ENCODE measurements at regions not wholly inside any gene's neighbourhood (a gene's known extent, or its start where the extent isn't known, plus 50 kb on each side); places are given as distances from the start of the nearest gene placed in this dataset.
A peak's percentile ranks its signal among the peaks of the same experiment; 100 is the strongest.

DNA sequence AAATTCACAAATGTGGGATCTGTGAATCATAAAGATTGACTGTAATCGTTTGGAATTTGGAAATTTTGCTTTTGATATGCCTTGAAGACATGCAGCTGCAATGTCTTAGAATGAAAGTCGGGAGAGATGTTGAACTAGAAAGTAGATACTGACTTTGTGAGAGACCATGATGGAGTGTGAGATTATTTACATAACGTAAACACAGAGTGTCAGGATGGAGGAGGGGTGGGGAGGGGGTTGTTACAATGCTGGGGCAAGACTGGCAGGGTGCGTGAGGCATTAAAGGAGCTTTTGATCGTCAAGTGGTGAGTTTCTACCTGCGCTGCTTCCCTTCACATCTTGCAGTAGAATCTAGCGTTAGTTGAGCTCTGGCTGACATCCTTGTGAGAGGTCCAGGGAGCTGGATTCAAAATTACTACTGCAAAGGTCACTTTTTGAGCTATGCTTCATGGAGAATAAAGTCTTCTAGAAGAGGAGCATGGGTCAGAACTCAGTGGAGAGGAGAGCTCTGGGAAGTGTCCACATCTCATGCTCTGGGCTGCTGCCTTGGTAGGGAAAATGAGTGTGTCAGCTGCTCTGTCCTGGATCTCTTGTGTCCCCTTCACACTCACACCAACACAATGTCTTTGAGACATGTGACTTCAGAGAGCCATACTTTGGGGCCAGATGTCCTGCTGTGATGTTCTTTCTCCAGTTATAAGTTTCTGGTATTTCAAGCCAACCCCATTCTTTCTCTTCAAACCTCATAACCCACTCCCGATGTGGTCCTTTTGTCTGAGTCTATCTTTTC lies 105.2 kb upstream of the CITED2 start (continued):
- TF ChIP-seq, protein P1, sequence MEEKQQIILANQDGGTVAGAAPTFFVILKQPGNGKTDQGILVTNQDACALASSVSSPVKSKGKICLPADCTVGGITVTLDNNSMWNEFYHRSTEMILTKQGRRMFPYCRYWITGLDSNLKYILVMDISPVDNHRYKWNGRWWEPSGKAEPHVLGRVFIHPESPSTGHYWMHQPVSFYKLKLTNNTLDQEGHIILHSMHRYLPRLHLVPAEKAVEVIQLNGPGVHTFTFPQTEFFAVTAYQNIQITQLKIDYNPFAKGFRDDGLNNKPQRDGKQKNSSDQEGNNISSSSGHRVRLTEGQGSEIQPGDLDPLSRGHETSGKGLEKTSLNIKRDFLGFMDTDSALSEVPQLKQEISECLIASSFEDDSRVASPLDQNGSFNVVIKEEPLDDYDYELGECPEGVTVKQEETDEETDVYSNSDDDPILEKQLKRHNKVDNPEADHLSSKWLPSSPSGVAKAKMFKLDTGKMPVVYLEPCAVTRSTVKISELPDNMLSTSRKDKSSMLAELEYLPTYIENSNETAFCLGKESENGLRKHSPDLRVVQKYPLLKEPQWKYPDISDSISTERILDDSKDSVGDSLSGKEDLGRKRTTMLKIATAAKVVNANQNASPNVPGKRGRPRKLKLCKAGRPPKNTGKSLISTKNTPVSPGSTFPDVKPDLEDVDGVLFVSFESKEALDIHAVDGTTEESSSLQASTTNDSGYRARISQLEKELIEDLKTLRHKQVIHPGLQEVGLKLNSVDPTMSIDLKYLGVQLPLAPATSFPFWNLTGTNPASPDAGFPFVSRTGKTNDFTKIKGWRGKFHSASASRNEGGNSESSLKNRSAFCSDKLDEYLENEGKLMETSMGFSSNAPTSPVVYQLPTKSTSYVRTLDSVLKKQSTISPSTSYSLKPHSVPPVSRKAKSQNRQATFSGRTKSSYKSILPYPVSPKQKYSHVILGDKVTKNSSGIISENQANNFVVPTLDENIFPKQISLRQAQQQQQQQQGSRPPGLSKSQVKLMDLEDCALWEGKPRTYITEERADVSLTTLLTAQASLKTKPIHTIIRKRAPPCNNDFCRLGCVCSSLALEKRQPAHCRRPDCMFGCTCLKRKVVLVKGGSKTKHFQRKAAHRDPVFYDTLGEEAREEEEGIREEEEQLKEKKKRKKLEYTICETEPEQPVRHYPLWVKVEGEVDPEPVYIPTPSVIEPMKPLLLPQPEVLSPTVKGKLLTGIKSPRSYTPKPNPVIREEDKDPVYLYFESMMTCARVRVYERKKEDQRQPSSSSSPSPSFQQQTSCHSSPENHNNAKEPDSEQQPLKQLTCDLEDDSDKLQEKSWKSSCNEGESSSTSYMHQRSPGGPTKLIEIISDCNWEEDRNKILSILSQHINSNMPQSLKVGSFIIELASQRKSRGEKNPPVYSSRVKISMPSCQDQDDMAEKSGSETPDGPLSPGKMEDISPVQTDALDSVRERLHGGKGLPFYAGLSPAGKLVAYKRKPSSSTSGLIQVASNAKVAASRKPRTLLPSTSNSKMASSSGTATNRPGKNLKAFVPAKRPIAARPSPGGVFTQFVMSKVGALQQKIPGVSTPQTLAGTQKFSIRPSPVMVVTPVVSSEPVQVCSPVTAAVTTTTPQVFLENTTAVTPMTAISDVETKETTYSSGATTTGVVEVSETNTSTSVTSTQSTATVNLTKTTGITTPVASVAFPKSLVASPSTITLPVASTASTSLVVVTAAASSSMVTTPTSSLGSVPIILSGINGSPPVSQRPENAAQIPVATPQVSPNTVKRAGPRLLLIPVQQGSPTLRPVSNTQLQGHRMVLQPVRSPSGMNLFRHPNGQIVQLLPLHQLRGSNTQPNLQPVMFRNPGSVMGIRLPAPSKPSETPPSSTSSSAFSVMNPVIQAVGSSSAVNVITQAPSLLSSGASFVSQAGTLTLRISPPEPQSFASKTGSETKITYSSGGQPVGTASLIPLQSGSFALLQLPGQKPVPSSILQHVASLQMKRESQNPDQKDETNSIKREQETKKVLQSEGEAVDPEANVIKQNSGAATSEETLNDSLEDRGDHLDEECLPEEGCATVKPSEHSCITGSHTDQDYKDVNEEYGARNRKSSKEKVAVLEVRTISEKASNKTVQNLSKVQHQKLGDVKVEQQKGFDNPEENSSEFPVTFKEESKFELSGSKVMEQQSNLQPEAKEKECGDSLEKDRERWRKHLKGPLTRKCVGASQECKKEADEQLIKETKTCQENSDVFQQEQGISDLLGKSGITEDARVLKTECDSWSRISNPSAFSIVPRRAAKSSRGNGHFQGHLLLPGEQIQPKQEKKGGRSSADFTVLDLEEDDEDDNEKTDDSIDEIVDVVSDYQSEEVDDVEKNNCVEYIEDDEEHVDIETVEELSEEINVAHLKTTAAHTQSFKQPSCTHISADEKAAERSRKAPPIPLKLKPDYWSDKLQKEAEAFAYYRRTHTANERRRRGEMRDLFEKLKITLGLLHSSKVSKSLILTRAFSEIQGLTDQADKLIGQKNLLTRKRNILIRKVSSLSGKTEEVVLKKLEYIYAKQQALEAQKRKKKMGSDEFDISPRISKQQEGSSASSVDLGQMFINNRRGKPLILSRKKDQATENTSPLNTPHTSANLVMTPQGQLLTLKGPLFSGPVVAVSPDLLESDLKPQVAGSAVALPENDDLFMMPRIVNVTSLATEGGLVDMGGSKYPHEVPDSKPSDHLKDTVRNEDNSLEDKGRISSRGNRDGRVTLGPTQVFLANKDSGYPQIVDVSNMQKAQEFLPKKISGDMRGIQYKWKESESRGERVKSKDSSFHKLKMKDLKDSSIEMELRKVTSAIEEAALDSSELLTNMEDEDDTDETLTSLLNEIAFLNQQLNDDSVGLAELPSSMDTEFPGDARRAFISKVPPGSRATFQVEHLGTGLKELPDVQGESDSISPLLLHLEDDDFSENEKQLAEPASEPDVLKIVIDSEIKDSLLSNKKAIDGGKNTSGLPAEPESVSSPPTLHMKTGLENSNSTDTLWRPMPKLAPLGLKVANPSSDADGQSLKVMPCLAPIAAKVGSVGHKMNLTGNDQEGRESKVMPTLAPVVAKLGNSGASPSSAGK (IDR thresholded peaks at IDR 0.05): peak; percentile 51
- TF ChIP-seq ELF4 (CRISPR knock-in tag; IDR thresholded peaks at IDR 0.05) (0 out of 2 replicates have a peak, but pooled peaks have one; percentile 15), NCOA4 (IDR thresholded peaks at IDR 0.05; ENCODE audit: partially characterized antibody) (peak; percentile 4), FOXK2 (conservative IDR thresholded peaks at IDR 0.05 in 1 of 2, IDR thresholded peaks at IDR 0.05 in 1 of 2; ENCODE audit: low read depth in 2 of 2) (peak in 1 of 2 experiments; percentile 43; a peak in 1 of 4 replicates), EHMT2 (IDR thresholded peaks at IDR 0.05) (0 out of 2 replicates have a peak, but pooled peaks have one; percentile 20), CBX8 (IDR thresholded peaks at IDR 0.05; ENCODE audit: borderline replicate concordance, extremely low read depth, low read depth, low read length, poor library complexity, severe bottlenecking) (no peak), NFRKB (IDR thresholded peaks at IDR 0.05; ENCODE audit: low read depth) (peak; percentile 6; the same call in 1 of the 2 replicates)
- TF ChIP-seq, protein P2, sequence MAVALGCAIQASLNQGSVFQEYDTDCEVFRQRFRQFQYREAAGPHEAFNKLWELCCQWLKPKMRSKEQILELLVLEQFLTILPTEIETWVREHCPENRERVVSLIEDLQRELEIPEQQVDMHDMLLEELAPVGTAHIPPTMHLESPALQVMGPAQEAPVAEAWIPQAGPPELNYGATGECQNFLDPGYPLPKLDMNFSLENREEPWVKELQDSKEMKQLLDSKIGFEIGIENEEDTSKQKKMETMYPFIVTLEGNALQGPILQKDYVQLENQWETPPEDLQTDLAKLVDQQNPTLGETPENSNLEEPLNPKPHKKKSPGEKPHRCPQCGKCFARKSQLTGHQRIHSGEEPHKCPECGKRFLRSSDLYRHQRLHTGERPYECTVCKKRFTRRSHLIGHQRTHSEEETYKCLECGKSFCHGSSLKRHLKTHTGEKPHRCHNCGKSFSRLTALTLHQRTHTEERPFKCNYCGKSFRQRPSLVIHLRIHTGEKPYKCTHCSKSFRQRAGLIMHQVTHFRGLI (CRISPR knock-in tag; IDR thresholded peaks at IDR 0.05): peak; percentile 49; the same call in 1 of the 2 replicates
- TF ChIP-seq, protein P3, sequence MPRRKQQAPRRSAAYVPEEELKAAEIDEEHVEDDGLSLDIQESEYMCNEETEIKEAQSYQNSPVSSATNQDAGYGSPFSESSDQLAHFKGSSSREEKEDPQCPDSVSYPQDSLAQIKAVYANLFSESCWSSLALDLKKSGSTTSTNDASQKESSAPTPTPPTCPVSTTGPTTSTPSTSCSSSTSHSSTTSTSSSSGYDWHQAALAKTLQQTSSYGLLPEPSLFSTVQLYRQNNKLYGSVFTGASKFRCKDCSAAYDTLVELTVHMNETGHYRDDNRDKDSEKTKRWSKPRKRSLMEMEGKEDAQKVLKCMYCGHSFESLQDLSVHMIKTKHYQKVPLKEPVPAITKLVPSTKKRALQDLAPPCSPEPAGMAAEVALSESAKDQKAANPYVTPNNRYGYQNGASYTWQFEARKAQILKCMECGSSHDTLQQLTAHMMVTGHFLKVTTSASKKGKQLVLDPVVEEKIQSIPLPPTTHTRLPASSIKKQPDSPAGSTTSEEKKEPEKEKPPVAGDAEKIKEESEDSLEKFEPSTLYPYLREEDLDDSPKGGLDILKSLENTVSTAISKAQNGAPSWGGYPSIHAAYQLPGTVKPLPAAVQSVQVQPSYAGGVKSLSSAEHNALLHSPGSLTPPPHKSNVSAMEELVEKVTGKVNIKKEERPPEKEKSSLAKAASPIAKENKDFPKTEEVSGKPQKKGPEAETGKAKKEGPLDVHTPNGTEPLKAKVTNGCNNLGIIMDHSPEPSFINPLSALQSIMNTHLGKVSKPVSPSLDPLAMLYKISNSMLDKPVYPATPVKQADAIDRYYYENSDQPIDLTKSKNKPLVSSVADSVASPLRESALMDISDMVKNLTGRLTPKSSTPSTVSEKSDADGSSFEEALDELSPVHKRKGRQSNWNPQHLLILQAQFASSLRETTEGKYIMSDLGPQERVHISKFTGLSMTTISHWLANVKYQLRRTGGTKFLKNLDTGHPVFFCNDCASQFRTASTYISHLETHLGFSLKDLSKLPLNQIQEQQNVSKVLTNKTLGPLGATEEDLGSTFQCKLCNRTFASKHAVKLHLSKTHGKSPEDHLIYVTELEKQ (CRISPR knock-in tag; IDR thresholded peaks at IDR 0.05): 0 out of 2 replicates have a peak, but pooled peaks have one; percentile 43

Measured in K562 (cell line).